PC-9 (cell line): ENCODE measurements at regions not wholly inside any gene's neighbourhood (a gene's known extent, or its start where the extent isn't known, plus 50 kb on each side); places are given as distances from the start of the nearest gene placed in this dataset.

Experiments
- CTCF ChIP-seq: fragments of 200-600 bp; sonication (generic); conservative IDR thresholded peaks from 2 replicates; pipeline ENCODE4 v1.6.1; 2017; ENCODE audit warnings: mixed run types, antibody characterized with exemption, mild to moderate bottlenecking, moderate library complexity
- EZH2 ChIP-seq: fragments of 200-600 bp; sonication (generic); IDR thresholded peaks from 2 replicates; pipeline ENCODE4 v1.8.0; 2017; ENCODE audit warnings: antibody characterized with exemption, low read depth

- TF ChIP-seq CTCF, result no peak
- no peak for TF ChIP-seq EZH2
Observed at GRCh38 chr14:97369901-97370300, 572.7 kb downstream of the VRK1 start.
